ENCODE measurements at regions not wholly inside any gene's neighbourhood (a gene's known extent, or its start where the extent isn't known, plus 50 kb on each side); places are given as distances from the start of the nearest gene placed in this dataset.
"Not testable (repeated sequence)": the region's sequence is repeated elsewhere in the genome, so short reads cannot be mapped to it uniquely, and the experiment has no call there.

DNA sequence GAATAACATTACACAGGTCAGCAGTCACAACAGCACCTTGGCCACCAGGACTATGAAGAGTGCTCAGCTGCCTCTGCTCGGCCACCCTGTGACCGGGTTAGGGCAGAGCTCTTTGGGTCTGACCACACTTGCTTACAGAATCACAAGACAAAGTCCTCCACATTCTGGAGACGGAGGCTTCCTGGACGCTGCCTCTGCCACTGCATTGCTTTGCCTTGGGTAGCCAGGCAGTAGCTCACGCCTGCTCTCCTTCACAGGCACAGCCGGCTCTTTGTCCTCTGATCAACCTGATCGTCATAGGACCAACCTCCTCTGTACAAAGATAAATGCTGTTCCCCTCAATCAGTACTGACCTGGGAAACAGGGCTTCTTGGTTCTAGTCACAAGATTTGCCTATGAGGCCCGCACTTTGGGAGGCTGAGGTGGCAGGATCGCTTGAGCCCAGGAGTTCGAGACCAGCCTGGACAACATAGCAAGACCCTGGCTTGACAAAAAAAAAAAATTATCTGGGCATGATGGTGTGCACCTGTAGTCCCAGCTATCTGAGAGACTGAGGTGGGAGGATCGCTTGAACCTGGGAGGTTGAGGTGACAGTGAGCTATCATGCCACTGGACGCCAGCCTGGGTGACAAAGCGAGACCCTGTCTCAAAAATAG, 128.4 kb upstream of the IER5L start:
- TF ChIP-seq, protein P1, sequence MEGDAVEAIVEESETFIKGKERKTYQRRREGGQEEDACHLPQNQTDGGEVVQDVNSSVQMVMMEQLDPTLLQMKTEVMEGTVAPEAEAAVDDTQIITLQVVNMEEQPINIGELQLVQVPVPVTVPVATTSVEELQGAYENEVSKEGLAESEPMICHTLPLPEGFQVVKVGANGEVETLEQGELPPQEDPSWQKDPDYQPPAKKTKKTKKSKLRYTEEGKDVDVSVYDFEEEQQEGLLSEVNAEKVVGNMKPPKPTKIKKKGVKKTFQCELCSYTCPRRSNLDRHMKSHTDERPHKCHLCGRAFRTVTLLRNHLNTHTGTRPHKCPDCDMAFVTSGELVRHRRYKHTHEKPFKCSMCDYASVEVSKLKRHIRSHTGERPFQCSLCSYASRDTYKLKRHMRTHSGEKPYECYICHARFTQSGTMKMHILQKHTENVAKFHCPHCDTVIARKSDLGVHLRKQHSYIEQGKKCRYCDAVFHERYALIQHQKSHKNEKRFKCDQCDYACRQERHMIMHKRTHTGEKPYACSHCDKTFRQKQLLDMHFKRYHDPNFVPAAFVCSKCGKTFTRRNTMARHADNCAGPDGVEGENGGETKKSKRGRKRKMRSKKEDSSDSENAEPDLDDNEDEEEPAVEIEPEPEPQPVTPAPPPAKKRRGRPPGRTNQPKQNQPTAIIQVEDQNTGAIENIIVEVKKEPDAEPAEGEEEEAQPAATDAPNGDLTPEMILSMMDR (IDR thresholded peaks at IDR 0.05; ENCODE audit: poor library complexity, severe bottlenecking) = no peak
- Histone ChIP-seq H3K4me1 (ENCODE audit: insufficient read depth, poor library complexity, severe bottlenecking) (no peaks in the 10 kb centered on the region), H3K27me3 (ENCODE audit: insufficient read depth, poor library complexity, severe bottlenecking) (no peaks in the 10 kb centered on the region), H3K27ac (ENCODE audit: poor library complexity, severe bottlenecking) (no peak overlapping the region), H3K9me3 (ENCODE audit: severe bottlenecking) (peaks cover 9% of the 10 kb centered on the region), H3K4me3 (ENCODE audit: severe bottlenecking) (no peak overlapping the region), H3K36me3 (ENCODE audit: low read depth) (no peaks in the 10 kb centered on the region)
- peak; percentile 20 for DNase-seq (ENCODE audit: low spot score)
- ATAC-seq (ENCODE audit: low read depth) = no peak

DNA sequence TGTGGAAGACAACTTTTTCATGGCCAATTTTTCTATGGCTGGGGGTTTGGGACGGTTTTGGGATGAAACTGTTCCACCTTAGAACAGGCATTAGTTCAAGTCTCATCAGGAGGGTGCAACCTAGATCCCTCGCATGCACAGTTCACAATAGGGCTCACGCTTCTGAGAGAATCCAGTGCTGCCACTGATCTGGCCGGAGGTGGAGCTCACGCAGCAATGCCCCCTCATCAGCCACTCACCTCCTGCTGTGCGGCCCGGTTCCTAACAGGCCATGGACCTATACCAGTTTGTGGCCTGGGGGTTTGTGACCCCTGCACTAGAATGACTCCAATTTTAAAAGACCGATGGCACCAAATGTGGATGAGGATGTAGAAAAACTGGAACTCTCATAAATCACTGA, 127.2 kb upstream of the IER5L start:
- ATAC-seq (ENCODE audit: low read depth) (no peak), DNase-seq (ENCODE audit: low spot score) (peak; percentile 19)
- Histone ChIP-seq H3K4me3 (ENCODE audit: severe bottlenecking) (no peak overlapping the region), H3K9me3 (ENCODE audit: severe bottlenecking) (peaks cover 9% of the 10 kb centered on the region), H3K36me3 (ENCODE audit: low read depth) (no peaks in the 10 kb centered on the region), H3K27me3 (ENCODE audit: insufficient read depth, poor library complexity, severe bottlenecking) (no peaks in the 10 kb centered on the region), H3K4me1 (ENCODE audit: insufficient read depth, poor library complexity, severe bottlenecking) (no peaks in the 10 kb centered on the region), H3K27ac (ENCODE audit: poor library complexity, severe bottlenecking) (no peak overlapping the region)
- TF ChIP-seq, protein P1 (IDR thresholded peaks at IDR 0.05; ENCODE audit: poor library complexity, severe bottlenecking) = no peak

DNA sequence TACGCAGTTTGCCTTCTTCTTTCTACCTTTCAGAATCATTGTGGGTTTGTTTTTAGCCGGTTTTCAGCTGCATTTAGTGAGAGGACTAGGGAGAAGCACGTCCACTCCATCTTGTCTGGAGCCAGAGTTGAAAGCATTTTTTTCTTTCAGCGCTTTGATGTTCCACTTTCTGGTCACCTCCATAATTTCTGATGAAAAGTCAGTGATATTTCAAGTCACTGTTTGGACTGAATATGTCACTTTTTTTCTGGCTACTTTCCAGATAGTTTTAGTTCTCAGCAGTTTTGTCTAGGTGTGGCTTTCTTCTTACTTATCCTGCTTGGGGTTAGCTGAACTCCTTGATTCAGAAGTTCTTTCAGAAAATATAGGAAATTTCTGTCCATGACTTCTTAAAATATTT, 123.9 kb upstream of the IER5L start:
- TF ChIP-seq, protein P1 (IDR thresholded peaks at IDR 0.05; ENCODE audit: poor library complexity, severe bottlenecking) = no peak
- H3K27me3 ChIP-seq (ENCODE audit: insufficient read depth, poor library complexity, severe bottlenecking) = no peaks in the 10 kb centered on the region
- ATAC-seq (ENCODE audit: low read depth) = no peak
- no peak for DNase-seq (ENCODE audit: low spot score)
- H3K36me3 ChIP-seq (ENCODE audit: low read depth) = no peaks in the 10 kb centered on the region
- H3K4me1 ChIP-seq (ENCODE audit: insufficient read depth, poor library complexity, severe bottlenecking) = no peaks in the 10 kb centered on the region
- peaks cover 9% of the 10 kb centered on the region for H3K9me3 ChIP-seq (ENCODE audit: severe bottlenecking)
- H3K27ac ChIP-seq (ENCODE audit: poor library complexity, severe bottlenecking) = no peak overlapping the region
- H3K4me3 ChIP-seq (ENCODE audit: severe bottlenecking) = no peak overlapping the region

DNA sequence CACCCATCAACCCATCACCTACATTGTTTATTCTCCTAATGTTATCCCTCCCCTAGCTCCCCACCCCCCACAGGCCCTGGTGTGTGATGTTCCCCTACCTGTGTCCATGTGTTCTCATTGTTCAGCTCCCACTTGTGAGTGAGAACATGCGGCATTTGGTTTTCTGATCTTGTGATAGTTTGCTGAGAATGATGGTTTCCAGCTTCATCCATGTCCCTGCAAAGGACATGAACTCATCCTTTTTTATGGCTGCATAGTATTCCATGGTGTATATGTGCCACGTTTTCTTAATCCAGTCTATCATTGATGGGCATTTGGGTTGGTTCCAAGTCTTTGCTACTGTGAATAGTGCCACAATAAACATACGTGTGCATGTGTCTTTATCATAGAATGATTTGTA, 118.1 kb upstream of the IER5L start:
- not testable (repeated sequence) for H3K27ac ChIP-seq (ENCODE audit: poor library complexity, severe bottlenecking); H3K4me3 ChIP-seq (ENCODE audit: severe bottlenecking); H3K9me3 ChIP-seq (ENCODE audit: severe bottlenecking); H3K4me1 ChIP-seq (ENCODE audit: insufficient read depth, poor library complexity, severe bottlenecking); ATAC-seq (ENCODE audit: low read depth); H3K36me3 ChIP-seq (ENCODE audit: low read depth); H3K27me3 ChIP-seq (ENCODE audit: insufficient read depth, poor library complexity, severe bottlenecking); DNase-seq (ENCODE audit: low spot score)

DNA sequence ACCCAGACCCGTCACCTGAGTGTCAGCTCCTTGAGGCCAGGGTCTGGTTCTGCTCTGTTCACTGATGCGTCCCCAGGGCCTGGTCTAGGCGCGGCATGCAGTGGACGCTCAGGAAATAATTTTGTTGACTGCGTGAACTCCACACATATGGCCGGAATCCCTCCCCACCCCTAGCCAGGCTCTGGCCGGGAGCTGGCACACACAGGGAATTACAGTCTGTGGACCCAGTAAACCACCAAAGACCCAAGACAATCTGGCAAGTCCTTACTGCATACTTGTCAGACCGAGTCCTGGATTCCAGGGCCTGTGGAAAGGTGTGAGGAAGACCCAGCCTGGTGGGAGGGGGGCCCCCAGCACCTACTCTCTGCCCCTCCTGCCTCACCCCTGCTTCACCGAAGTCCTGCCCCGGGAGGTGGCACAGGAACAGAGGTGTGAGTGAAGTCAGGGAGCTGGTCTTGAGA, 113.0 kb upstream of the IER5L start:
- ATAC-seq (ENCODE audit: low read depth) (no peak), DNase-seq (ENCODE audit: low spot score) (no peak)
- TF ChIP-seq, protein P1 (IDR thresholded peaks at IDR 0.05; ENCODE audit: poor library complexity, severe bottlenecking) = no peak
- no peaks in the 10 kb centered on the region for H3K4me1 ChIP-seq (ENCODE audit: insufficient read depth, poor library complexity, severe bottlenecking)
- H3K9me3 ChIP-seq (ENCODE audit: severe bottlenecking) = no peaks in the 10 kb centered on the region
- H3K27me3 ChIP-seq (ENCODE audit: insufficient read depth, poor library complexity, severe bottlenecking) = no peaks in the 10 kb centered on the region
- no peak overlapping the region for H3K4me3 ChIP-seq (ENCODE audit: severe bottlenecking)
- H3K27ac ChIP-seq (ENCODE audit: poor library complexity, severe bottlenecking) = no peak overlapping the region
- no peaks in the 10 kb centered on the region for H3K36me3 ChIP-seq (ENCODE audit: low read depth)

Measured in RWPE2 (cell line).